ENCODE measurements at regions not wholly inside any gene's neighbourhood (a gene's known extent, or its start where the extent isn't known, plus 50 kb on each side); places are given as distances from the start of the nearest gene placed in this dataset.
A peak's percentile ranks its signal among the peaks of the same experiment; 100 is the strongest.

- Histone ChIP-seq H3K4me1 (ENCODE audit: control insufficient read depth, insufficient read depth, low read length) (peaks cover 13% of the 10 kb centered on the region), H3K9ac (ENCODE audit: low read depth, low read length) (no peak overlapping the region), H3K4ac (ENCODE audit: low read depth, low read length) (peak overlapping the region; percentile 85), H3K18ac (ENCODE audit: low read depth, low read length) (peak overlapping the region; percentile 42; the same call in 1 of the 2 replicates), H3K23ac (ENCODE audit: low read depth, low read length) (peak overlapping the region; percentile 80; the same call in 1 of the 2 replicates), H3K56ac (ENCODE audit: extremely low read depth, insufficient read depth, low read length) (no peak overlapping the region), H4K91ac (ENCODE audit: insufficient read depth, low read depth, low read length) (peak overlapping the region; percentile 66; the same call in 1 of the 2 replicates), H4K20me1 (ENCODE audit: insufficient read depth, low read length) (no peaks in the 10 kb centered on the region), H2AK5ac (ENCODE audit: low read depth, low read length) (peak overlapping the region; percentile 86), H2BK120ac (ENCODE audit: low read depth, low read length) (peak overlapping the region; percentile 81), H2BK15ac (ENCODE audit: low read depth, low read length) (peak overlapping the region; percentile 60), H3K4me2 (ENCODE audit: low read depth, low read length) (peak overlapping the region; percentile 7; the same call in 1 of the 2 replicates), H3K27ac (ENCODE audit: insufficient read depth, low read length) (no peak overlapping the region), H3K79me1 (ENCODE audit: low read depth in 1 of 2, low read length in 2 of 2) (no peaks in the 10 kb centered on the region), H3K9me3 (ENCODE audit: control insufficient read depth, insufficient read depth, low read length) (no peaks in the 10 kb centered on the region), H3K27me3 (ENCODE audit: control insufficient read depth, insufficient read depth, low read length) (no peaks in the 10 kb centered on the region), H3K4me3 (ENCODE audit: insufficient read depth, low read depth, low read length) (no peak overlapping the region), H3K36me3 (ENCODE audit: control insufficient read depth, insufficient read depth, low read length) (no peaks in the 10 kb centered on the region), H2BK5ac (ENCODE audit: low read depth, low read length, poor library complexity, severe bottlenecking) (peak overlapping the region; percentile 77), H3K9me1 (ENCODE audit: insufficient read depth, low read length) (peaks cover 7% of the 10 kb centered on the region), H2BK20ac (ENCODE audit: low read depth, low read length) (peak overlapping the region; percentile 98), H3K14ac (replicated peaks; ENCODE audit: low read depth, low read length) (peak overlapping the region; percentile 76), H4K8ac (ENCODE audit: low read depth in 2 of 2, low read length in 2 of 2) (peak overlapping the region; percentile 12 to 96), H4K5ac (ENCODE audit: low read depth, low read length) (peak overlapping the region; percentile 83; the same call in 1 of the 2 replicates), H2AK9ac (replicated peaks; ENCODE audit: low read depth, low read length, poor library complexity) (no peak overlapping the region), H2AFZ (replicated peaks; ENCODE audit: low read length, poor library complexity) (peak overlapping the region; percentile 68)
- intact Hi-C loops (cut with micrococcal nuclease) (no loop called here), dilution Hi-C loops (cut with HindIII; ENCODE audit: low sequenced_read_pairs, unreplicated experiment) (no loop called here), in situ Hi-C loops (cut with MboI; ENCODE audit: low sequenced_read_pairs) (no loop called here)
- POLR2A ChIA-PET (ENCODE audit: unreplicated experiment), result no interaction called here
- peak; percentile 7; the same call in 1 of the 2 replicates for ATAC-seq (ENCODE audit: low read depth)
- CTCF ChIA-PET, result no interaction called here
- WGBS, 2 experiments (ENCODE audit: extremely low coverage in 2 of 2, insufficient read length in 1 of 2), result 18% methylated on average over 2 of the region's 4 CpGs; no CpG with 5 or more reads in 1 of the 2 experiments
- DNase-seq, result peak; percentile 27
- TF ChIP-seq CHD1 (IDR thresholded peaks at IDR 0.05; ENCODE audit: low read depth, low read length) (no peak), BHLHE40 (IDR thresholded peaks at IDR 0.05; ENCODE audit: low read depth, low read length) (no peak), NFE2L2 (IDR thresholded peaks at IDR 0.05; ENCODE audit: low read depth, low read length) (no peak)
- no TSS peak for BruUV-seq (replicated peaks)
Measured at GRCh38 chr9:111095441-111095840, 57.2 kb upstream of the LPAR1 start.

Measured in IMR-90 (cell line).